ENCODE measurements at regions not wholly inside any gene's neighbourhood (a gene's known extent, or its start where the extent isn't known, plus 50 kb on each side); places are given as distances from the start of the nearest gene placed in this dataset.

DNA sequence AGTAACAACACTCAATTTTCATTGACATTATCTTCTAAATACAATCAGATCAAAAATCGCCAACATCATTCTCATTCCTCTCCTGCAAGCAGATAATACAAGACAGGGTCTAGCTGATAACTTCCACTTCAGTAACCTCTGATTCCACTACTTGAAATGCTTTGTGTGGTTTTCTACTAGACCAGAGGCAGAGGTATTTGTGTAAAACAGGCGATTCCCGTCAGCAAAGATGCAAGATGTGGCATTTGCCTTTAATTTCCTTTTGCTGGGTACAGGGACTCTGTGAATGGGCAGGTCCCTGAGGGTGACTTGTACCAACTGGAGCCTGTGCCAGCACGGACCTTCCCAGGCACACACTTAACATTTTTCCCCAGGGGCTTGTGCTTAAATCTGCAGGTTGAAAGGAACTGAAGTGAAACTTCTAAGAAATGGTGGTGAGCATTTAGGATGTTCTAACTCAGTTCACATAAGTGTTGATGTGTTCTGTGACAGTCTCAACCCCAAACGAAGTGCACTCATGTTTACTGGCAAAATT lies 625.5 kb upstream of the WWC1 start:
- Histone ChIP-seq H3K9me3 (replicated peaks; ENCODE audit: control insufficient read depth, insufficient read depth, low read length) (no peaks in the 10 kb centered on the region), H2AFZ (ENCODE audit: low read depth, low read length) (no peak overlapping the region), H4K20me1 (replicated peaks; ENCODE audit: control insufficient read depth, extremely low read depth, insufficient read depth, low read length) (no peaks in the 10 kb centered on the region), H3K4me1 (ENCODE audit: control insufficient read depth, extremely low read depth, insufficient read depth, low read length) (no peaks in the 10 kb centered on the region), H3K9ac (replicated peaks; ENCODE audit: extremely low read depth, insufficient read depth, low read length) (no peak overlapping the region), H3K4me3 (replicated peaks in 1 of 3; ENCODE audit: insufficient read depth in 1 of 3, low read depth in 1 of 3, low read length in 3 of 3) (no peak overlapping the region), H3K36me3 (ENCODE audit: control insufficient read depth in 2 of 2, extremely low read depth in 1 of 2, insufficient read depth in 2 of 2, low read length in 2 of 2) (no peaks in the 10 kb centered on the region), H3K27ac (ENCODE audit: insufficient read depth, low read depth, low read length) (no peak overlapping the region), H3K27me3 (ENCODE audit: control insufficient read depth in 2 of 2, insufficient read depth in 2 of 2, low read length in 2 of 2) (no peaks in the 10 kb centered on the region), H3K9me1 (replicated peaks; ENCODE audit: control insufficient read depth, extremely low read depth, insufficient read depth, low read length) (no peaks in the 10 kb centered on the region), H3K79me2 (ENCODE audit: control insufficient read depth, insufficient read depth, low read length) (no peaks in the 10 kb centered on the region), H3K4me2 (ENCODE audit: insufficient read depth, low read length) (no peak overlapping the region)
- BruUV-seq (replicated peaks) = no TSS peak
- no peak for DNase-seq (ENCODE audit: low read depth, low spot score)
- ChIA-PET CTCF (no interaction called here), POLR2A (no interaction called here)
- FAIRE-seq = no peak
- intact Hi-C loops (cut with micrococcal nuclease) (no loop called here), dilution Hi-C loops (cut with MboI; ENCODE audit: extremely low pct_ligation_motif_present, low sequenced_read_pairs) (no loop called here)
- TF ChIP-seq POLR2AphosphoS5 (IDR thresholded peaks at IDR 0.05; ENCODE audit: insufficient read depth, low read depth, low read length) (no peak), POLR2A (IDR thresholded peaks at IDR 0.05; ENCODE audit: low read depth, low read length) (no peak), FOS (IDR thresholded peaks at IDR 0.05; ENCODE audit: borderline replicate concordance, insufficient read depth, low read length) (no peak), GATA2 (IDR thresholded peaks at IDR 0.05; ENCODE audit: insufficient read depth, insufficient read length, low read depth, low read length) (no peak), JUN (IDR thresholded peaks at IDR 0.05; ENCODE audit: borderline replicate concordance, insufficient read depth, insufficient read length, low read depth) (no peak), MYC (IDR thresholded peaks at IDR 0.05; ENCODE audit: low read depth, low read length) (no peak)
- TF ChIP-seq, protein P1, sequence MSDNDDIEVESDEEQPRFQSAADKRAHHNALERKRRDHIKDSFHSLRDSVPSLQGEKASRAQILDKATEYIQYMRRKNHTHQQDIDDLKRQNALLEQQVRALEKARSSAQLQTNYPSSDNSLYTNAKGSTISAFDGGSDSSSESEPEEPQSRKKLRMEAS (IDR thresholded peaks at IDR 0.05; ENCODE audit: insufficient read depth, insufficient read length) = no peak
- TF ChIP-seq, protein P2, sequence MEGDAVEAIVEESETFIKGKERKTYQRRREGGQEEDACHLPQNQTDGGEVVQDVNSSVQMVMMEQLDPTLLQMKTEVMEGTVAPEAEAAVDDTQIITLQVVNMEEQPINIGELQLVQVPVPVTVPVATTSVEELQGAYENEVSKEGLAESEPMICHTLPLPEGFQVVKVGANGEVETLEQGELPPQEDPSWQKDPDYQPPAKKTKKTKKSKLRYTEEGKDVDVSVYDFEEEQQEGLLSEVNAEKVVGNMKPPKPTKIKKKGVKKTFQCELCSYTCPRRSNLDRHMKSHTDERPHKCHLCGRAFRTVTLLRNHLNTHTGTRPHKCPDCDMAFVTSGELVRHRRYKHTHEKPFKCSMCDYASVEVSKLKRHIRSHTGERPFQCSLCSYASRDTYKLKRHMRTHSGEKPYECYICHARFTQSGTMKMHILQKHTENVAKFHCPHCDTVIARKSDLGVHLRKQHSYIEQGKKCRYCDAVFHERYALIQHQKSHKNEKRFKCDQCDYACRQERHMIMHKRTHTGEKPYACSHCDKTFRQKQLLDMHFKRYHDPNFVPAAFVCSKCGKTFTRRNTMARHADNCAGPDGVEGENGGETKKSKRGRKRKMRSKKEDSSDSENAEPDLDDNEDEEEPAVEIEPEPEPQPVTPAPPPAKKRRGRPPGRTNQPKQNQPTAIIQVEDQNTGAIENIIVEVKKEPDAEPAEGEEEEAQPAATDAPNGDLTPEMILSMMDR (IDR thresholded peaks at IDR 0.05; ENCODE audit: extremely low read depth in 1 of 2, insufficient read depth in 1 of 2, low read depth in 1 of 2, low read length in 2 of 2) = no peak

All from endothelial cell of umbilical vein (primary cell).